Activated CD8-positive, alpha-beta memory T cell treated with anti-CD3 and anti-CD28 coated beads, Interleukin-2, amount 10 ng/mL, durations not matched to agents 7 days and 5 days (primary cell): ENCODE measurements at regions not wholly inside any gene's neighbourhood (a gene's known extent, or its start where the extent isn't known, plus 50 kb on each side); places are given as distances from the start of the nearest gene placed in this dataset.

Source experiments
- ATAC-seq: fragments of 150-1000 bp; cut with Tn5 transposase; one replicate; pipeline ENCODE4 v1.10.0; 2021; ENCODE audit warnings: moderate library complexity
- CTCF ChIA-PET: fragments of 350-600 bp; sonication (Branson Sonifier 250); formaldehyde crosslinking; loops from one replicate; lab custom pipeline; 2021; ENCODE audit warnings: antibody characterized with exemption; lab: Charles Lee
- DNase-seq: peaks from one replicate; pipeline ENCODE4 v3.0.0-alpha.2; 2020
- H3K27ac Mint-ChIP-seq: one replicate; pipeline ENCODE4 v1.8.0; 2021; ENCODE audit warnings: mild to moderate bottlenecking, mixed read lengths
- H3K27me3 Mint-ChIP-seq: one replicate; pipeline ENCODE4 v1.8.0; 2021; ENCODE audit warnings: mixed read lengths
- H3K36me3 Mint-ChIP-seq: one replicate; pipeline ENCODE4 v1.8.0; 2021; ENCODE audit warnings: mild to moderate bottlenecking, mixed read lengths
- H3K4me1 Mint-ChIP-seq: one replicate; pipeline ENCODE4 v1.8.0; 2021; ENCODE audit warnings: mixed read lengths
- H3K4me3 Mint-ChIP-seq: one replicate; pipeline ENCODE4 v1.8.0; 2021; ENCODE audit warnings: mild to moderate bottlenecking, moderate library complexity, mixed read lengths
- H3K9me3 Mint-ChIP-seq: one replicate; pipeline ENCODE4 v1.8.0; 2022; ENCODE audit warnings: low read depth, mixed read lengths

DNA sequence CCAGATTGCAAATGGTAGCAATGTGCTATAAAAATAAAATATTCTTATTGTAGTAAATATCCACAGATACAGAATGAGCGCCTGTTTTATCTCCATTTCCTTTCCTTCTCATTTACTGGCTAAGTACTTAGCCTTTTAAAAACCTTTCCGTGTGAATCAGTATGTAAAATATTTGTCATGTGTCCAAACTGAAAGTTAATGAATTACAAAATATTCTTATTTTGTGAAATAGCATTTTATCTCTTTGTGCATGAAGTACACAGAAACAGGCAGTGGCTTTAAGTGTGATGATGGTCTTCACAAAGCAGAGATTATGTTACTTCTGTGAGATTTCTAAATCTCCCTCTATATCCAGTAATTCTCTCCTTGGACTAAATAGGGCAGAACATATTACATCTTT, 56.7 kb upstream of the KIAA1217 start:
- Mint-ChIP-seq H3K4me1 (no peaks in the 10 kb centered on the region), H3K27me3 (no peaks in the 10 kb centered on the region), H3K27ac (no peak overlapping the region), H3K4me3 (no peak overlapping the region), H3K9me3 (peaks cover 2% of the 10 kb centered on the region), H3K36me3 (no peaks in the 10 kb centered on the region)
- ATAC-seq, result no peak
- no peak for DNase-seq
- CTCF ChIA-PET, result no interaction called here

DNA sequence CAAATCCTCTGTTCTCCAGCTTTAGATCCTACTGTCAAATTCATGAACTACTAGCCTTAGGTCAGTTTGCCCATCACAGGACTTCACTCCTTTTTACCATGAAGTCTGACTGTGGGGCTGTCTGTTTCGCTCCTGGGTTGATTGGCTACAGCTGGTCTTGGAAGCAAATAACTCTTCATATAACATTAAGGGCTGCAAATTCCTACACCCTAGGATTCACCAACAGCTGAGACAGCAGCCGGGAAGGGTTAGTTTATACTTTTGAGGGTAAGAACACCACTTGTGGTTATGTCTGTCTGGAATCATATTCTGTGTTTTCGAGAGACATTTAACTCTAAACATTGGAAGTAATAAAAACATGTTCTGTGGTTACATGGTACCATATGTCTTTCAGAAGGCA, 55.9 kb upstream of the KIAA1217 start:
- Mint-ChIP-seq H3K9me3 (peaks cover 2% of the 10 kb centered on the region), H3K27me3 (no peaks in the 10 kb centered on the region), H3K4me3 (no peak overlapping the region), H3K36me3 (no peaks in the 10 kb centered on the region), H3K27ac (no peak overlapping the region), H3K4me1 (no peaks in the 10 kb centered on the region)
- DNase-seq (no peak), ATAC-seq (no peak)
- CTCF ChIA-PET, result no interaction called here

DNA sequence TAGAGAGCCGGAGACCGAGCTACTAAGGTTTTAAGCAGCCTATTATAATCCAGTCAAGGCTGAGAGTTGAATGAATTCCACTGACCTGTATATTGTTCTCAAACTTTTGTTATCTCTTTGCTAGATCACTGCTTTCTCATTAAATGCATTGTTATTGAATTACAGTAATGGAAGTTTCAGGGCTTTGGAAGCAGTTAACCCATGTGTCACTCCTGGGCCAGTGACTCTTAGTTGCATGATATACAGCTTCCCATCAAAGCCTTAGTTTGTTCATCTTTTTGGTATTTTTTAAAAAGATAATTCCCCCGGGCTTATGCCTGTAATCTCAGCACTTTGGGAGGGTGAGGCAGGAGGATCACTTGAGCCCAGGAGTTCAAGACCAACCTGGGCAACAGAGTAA, 55.4 kb upstream of the KIAA1217 start:
- no peaks in the 10 kb centered on the region for H3K27me3 Mint-ChIP-seq
- no peak for ATAC-seq

DNA sequence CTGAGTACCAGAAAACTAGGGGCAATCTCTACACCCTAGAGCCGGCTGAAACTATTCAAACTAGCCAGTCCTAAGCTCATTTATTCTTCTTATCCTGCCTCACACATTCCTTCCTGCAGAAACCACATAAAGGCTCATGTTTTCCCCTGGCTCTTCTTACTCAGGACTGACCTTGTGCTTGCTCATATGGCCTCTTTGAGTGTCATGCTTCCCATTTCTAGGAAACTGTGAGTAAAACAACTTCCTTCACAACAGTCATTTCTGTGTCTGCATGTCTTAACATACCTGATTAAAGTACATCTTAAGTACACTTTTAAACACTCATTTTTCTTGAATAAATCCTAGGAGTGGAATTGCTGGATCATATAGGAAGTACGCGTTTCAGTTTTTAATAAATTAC, 52.3 kb upstream of the KIAA1217 start:
- no peak for DNase-seq
- ATAC-seq, result no peak
- H3K4me1 Mint-ChIP-seq, result no peaks in the 10 kb centered on the region
- CTCF ChIA-PET, result no interaction called here
- H3K4me3 Mint-ChIP-seq, result no peak overlapping the region
- no peak overlapping the region for H3K27ac Mint-ChIP-seq
- H3K9me3 Mint-ChIP-seq, result peaks cover 7% of the 10 kb centered on the region
- no peaks in the 10 kb centered on the region for H3K36me3 Mint-ChIP-seq
- H3K27me3 Mint-ChIP-seq, result no peaks in the 10 kb centered on the region

More for the DNA sequence above, 55.4 kb upstream of the KIAA1217 start:
- peaks cover 6% of the 10 kb centered on the region for H3K9me3 Mint-ChIP-seq
- no peak for DNase-seq
- no peak overlapping the region for H3K27ac Mint-ChIP-seq
- no peak overlapping the region for H3K4me3 Mint-ChIP-seq
- no peaks in the 10 kb centered on the region for H3K4me1 Mint-ChIP-seq
- CTCF ChIA-PET, result no interaction called here
- H3K36me3 Mint-ChIP-seq, result no peaks in the 10 kb centered on the region

DNA sequence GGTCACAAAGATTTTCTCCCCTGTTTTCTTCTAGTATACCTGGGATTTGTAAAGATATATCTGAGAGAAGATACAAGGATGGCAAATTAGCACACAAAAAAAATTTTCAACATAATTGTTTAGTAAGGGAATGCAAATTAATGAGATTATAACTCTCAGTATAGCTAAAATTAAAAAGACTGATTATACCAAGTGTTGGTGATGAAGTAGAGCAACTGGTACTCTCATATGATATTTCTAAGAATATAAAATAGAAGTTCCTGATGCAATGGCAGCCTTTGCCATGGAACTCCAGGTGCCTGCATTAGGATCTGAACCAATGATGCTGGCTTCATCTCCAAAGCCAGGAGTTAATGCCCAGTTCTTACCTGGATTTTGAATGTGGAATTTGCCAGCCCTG, 51.4 kb upstream of the KIAA1217 start:
- no peaks in the 10 kb centered on the region for H3K27me3 Mint-ChIP-seq
- ATAC-seq (no peak), DNase-seq (no peak)
- no peaks in the 10 kb centered on the region for H3K36me3 Mint-ChIP-seq
- no peak overlapping the region for H3K27ac Mint-ChIP-seq
- H3K9me3 Mint-ChIP-seq, result peaks cover 7% of the 10 kb centered on the region
- H3K4me3 Mint-ChIP-seq, result no peak overlapping the region
- H3K4me1 Mint-ChIP-seq, result no peaks in the 10 kb centered on the region
- CTCF ChIA-PET, result no interaction called here
